ENCODE measurements at regions not wholly inside any gene's neighbourhood (a gene's known extent, or its start where the extent isn't known, plus 50 kb on each side); places are given as distances from the start of the nearest gene placed in this dataset.

DNA sequence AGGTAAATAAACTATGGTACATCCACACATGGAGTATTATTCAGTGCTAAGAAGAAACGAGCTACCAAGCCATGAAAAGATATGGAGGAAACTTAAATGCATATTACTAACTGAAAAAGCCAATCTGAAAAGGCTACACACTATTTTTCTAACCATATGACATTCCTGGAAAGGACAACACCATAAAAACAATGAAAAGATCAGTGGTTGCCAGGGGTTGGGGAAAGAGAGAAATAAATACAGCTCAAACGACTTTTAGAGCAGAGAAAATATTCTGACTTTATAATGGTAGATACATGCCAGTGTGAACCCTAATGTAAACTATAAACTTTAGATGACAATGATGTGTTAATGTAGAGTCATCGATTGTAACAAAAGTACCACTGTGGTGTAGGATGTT, 225.9 kb upstream of the BTBD3 start:
- intact Hi-C loops (cut with micrococcal nuclease) = no loop called here
- no peaks in the 10 kb centered on the region for H3K9me3 ChIP-seq (replicated peaks)
- H3K27me3 ChIP-seq (ENCODE audit: low read depth) = peaks cover 11% of the 10 kb centered on the region
- TF ChIP-seq, protein P1, sequence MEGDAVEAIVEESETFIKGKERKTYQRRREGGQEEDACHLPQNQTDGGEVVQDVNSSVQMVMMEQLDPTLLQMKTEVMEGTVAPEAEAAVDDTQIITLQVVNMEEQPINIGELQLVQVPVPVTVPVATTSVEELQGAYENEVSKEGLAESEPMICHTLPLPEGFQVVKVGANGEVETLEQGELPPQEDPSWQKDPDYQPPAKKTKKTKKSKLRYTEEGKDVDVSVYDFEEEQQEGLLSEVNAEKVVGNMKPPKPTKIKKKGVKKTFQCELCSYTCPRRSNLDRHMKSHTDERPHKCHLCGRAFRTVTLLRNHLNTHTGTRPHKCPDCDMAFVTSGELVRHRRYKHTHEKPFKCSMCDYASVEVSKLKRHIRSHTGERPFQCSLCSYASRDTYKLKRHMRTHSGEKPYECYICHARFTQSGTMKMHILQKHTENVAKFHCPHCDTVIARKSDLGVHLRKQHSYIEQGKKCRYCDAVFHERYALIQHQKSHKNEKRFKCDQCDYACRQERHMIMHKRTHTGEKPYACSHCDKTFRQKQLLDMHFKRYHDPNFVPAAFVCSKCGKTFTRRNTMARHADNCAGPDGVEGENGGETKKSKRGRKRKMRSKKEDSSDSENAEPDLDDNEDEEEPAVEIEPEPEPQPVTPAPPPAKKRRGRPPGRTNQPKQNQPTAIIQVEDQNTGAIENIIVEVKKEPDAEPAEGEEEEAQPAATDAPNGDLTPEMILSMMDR (IDR thresholded peaks at IDR 0.05; ENCODE audit: borderline replicate concordance) = no peak
- H3K4me3 ChIP-seq = no peak overlapping the region
- H3K36me3 ChIP-seq = no peaks in the 10 kb centered on the region
- H3K27ac ChIP-seq (replicated peaks) = no peak overlapping the region
- no peak for DNase-seq
- peaks cover 6% of the 10 kb centered on the region for H3K4me1 ChIP-seq

GRCh38 chr20:11692567-11692966, 225.1 kb upstream of the BTBD3 start:
- no peak for DNase-seq
- intact Hi-C loops (cut with micrococcal nuclease) = no loop called here
- TF ChIP-seq, protein P1 (IDR thresholded peaks at IDR 0.05; ENCODE audit: borderline replicate concordance) = no peak
- Histone ChIP-seq H3K4me3 (no peak overlapping the region), H3K9me3 (replicated peaks) (peaks cover 3% of the 10 kb centered on the region), H3K27me3 (ENCODE audit: low read depth) (peaks cover 3% of the 10 kb centered on the region), H3K27ac (replicated peaks) (no peak overlapping the region), H3K4me1 (no peaks in the 10 kb centered on the region), H3K36me3 (no peaks in the 10 kb centered on the region)

GRCh38 chr20:11694467-11694866, 223.2 kb upstream of the BTBD3 start:
- TF ChIP-seq, protein P1 (IDR thresholded peaks at IDR 0.05; ENCODE audit: borderline replicate concordance) = no peak
- peaks cover 8% of the 10 kb centered on the region for H3K9me3 ChIP-seq (replicated peaks)
- DNase-seq = no peak
- intact Hi-C loops (cut with micrococcal nuclease) = no loop called here
- H3K4me3 ChIP-seq = no peak overlapping the region
- H3K4me1 ChIP-seq = no peaks in the 10 kb centered on the region
- H3K27me3 ChIP-seq (ENCODE audit: low read depth) = no peaks in the 10 kb centered on the region
- H3K36me3 ChIP-seq = no peaks in the 10 kb centered on the region
- no peak overlapping the region for H3K27ac ChIP-seq (replicated peaks)

DNA sequence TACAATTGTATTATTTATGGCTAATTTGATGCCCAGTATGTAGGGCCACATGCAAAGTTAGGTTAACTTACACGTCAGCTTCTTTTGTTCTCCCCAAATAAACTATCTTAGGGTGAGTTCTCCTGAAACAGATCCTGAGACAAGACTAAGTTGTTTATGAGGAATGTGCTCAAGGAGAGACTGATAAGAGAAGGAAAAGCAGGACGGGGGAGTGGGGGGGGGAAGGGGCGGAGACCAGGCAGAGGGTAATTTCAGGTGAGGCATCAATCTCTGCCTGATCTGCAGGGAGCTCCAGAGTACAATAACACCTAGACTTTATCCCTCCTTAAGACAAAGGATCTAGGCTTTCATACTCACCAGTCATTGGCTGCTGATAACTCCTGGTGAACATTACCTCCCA, 220.6 kb upstream of the BTBD3 start:
- H3K27ac ChIP-seq (replicated peaks) = no peak overlapping the region
- DNase-seq = no peak
- TF ChIP-seq, protein P1 (IDR thresholded peaks at IDR 0.05; ENCODE audit: borderline replicate concordance) = no peak
- H3K36me3 ChIP-seq = no peaks in the 10 kb centered on the region
- H3K27me3 ChIP-seq (ENCODE audit: low read depth) = peaks cover 5% of the 10 kb centered on the region
- H3K4me1 ChIP-seq = no peaks in the 10 kb centered on the region
- intact Hi-C loops (cut with micrococcal nuclease) = no loop called here
- H3K9me3 ChIP-seq (replicated peaks) = peaks cover 8% of the 10 kb centered on the region
- no peak overlapping the region for H3K4me3 ChIP-seq

- Histone ChIP-seq H3K27me3 (ENCODE audit: low read depth) (peaks cover 7% of the 10 kb centered on the region), H3K4me1 (no peaks in the 10 kb centered on the region), H3K36me3 (no peaks in the 10 kb centered on the region), H3K9me3 (replicated peaks) (peaks cover 8% of the 10 kb centered on the region), H3K27ac (replicated peaks) (no peak overlapping the region), H3K4me3 (no peak overlapping the region)
- DNase-seq = no peak
- intact Hi-C loops (cut with micrococcal nuclease) = no loop called here
- TF ChIP-seq, protein P1 (IDR thresholded peaks at IDR 0.05; ENCODE audit: borderline replicate concordance) = no peak
Measured at GRCh38 chr20:11697646-11698045, 220.0 kb upstream of the BTBD3 start.

- Histone ChIP-seq H3K36me3 (no peaks in the 10 kb centered on the region), H3K9me3 (replicated peaks) (peaks cover 8% of the 10 kb centered on the region), H3K27ac (replicated peaks) (no peak overlapping the region), H3K4me1 (no peaks in the 10 kb centered on the region), H3K27me3 (ENCODE audit: low read depth) (peaks cover 8% of the 10 kb centered on the region), H3K4me3 (no peak overlapping the region)
- intact Hi-C loops (cut with micrococcal nuclease) = no loop called here
- DNase-seq = no peak
- TF ChIP-seq, protein P1 (IDR thresholded peaks at IDR 0.05; ENCODE audit: borderline replicate concordance) = no peak
Measured at GRCh38 chr20:11698124-11698523, 219.6 kb upstream of the BTBD3 start.
